Choroid plexus epithelial cell (primary cell): ENCODE measurements at regions not wholly inside any gene's neighbourhood (a gene's known extent, or its start where the extent isn't known, plus 50 kb on each side); places are given as distances from the start of the nearest gene placed in this dataset.

ENCODE experiments used
- DNase-seq: peaks from one replicate; pipeline ENCODE4 v3.0.0-alpha.2; 2010; ENCODE audit warnings: low read depth
- H3K4me3 ChIP-seq: 2 replicates; pipeline ENCODE4 v1.5.1; 2011; ENCODE audit warnings: low read depth, mild to moderate bottlenecking, control low read depth, low read length, moderate library complexity
- CTCF ChIP-seq: conservative IDR thresholded peaks from 2 replicates; pipeline ENCODE4 v1.5.1; 2011; ENCODE audit warnings: low read depth, mild to moderate bottlenecking, control low read depth, inconsistent platforms, low read length, moderate library complexity

- DNase-seq: no peak
- no peak for TF ChIP-seq CTCF
Observed at GRCh38 chr4:119984996-119985395, 81.7 kb downstream of the MAD2L1 start.

GRCh38 chr4:119982756-119983155 is 83.9 kb downstream of the MAD2L1 start:
- no peak for TF ChIP-seq CTCF
- DNase-seq: no peak
- H3K4me3 ChIP-seq: no peak overlapping the region

More at GRCh38 chr4:119984996-119985395, 81.7 kb downstream of the MAD2L1 start:
- no peak overlapping the region for H3K4me3 ChIP-seq

- no peak for TF ChIP-seq CTCF
- DNase-seq: no peak
- H3K4me3 ChIP-seq: no peak overlapping the region
Observed at GRCh38 chr4:119980456-119980855, 86.2 kb downstream of the MAD2L1 start.

- TF ChIP-seq CTCF: no peak
- peak; percentile 9 for DNase-seq
- H3K4me3 ChIP-seq: no peak overlapping the region
Observed at GRCh38 chr4:119977076-119977940, 89.3 kb downstream of the MAD2L1 start.

GRCh38 chr4:119971431-119972084 is 95.1 kb downstream of the MAD2L1 start:
- no peak for TF ChIP-seq CTCF
- no peak for DNase-seq

GRCh38 chr4:119962631-119963030 is 104.0 kb downstream of the MAD2L1 start:
- H3K4me3 ChIP-seq: no peak overlapping the region
- TF ChIP-seq CTCF: no peak
- no peak for DNase-seq

More at GRCh38 chr4:119971431-119972084, 95.1 kb downstream of the MAD2L1 start:
- no peak overlapping the region for H3K4me3 ChIP-seq

- no peak for DNase-seq
- TF ChIP-seq CTCF: no peak
- no peak overlapping the region for H3K4me3 ChIP-seq
Observed at GRCh38 chr4:119958983-119959382, 107.7 kb downstream of the MAD2L1 start.
